ENCODE measurements at regions not wholly inside any gene's neighbourhood (a gene's known extent, or its start where the extent isn't known, plus 50 kb on each side); places are given as distances from the start of the nearest gene placed in this dataset.

- H3K27ac Mint-ChIP-seq (ENCODE audit: unreplicated experiment) = no peak overlapping the region
- H3K27me3 Mint-ChIP-seq (ENCODE audit: unreplicated experiment) = no peaks in the 10 kb centered on the region
- H3K9me3 Mint-ChIP-seq (ENCODE audit: unreplicated experiment) = no peaks in the 10 kb centered on the region
- no peak for DNase-seq (ENCODE audit: low spot score)
- H3K4me1 Mint-ChIP-seq (ENCODE audit: unreplicated experiment) = no peaks in the 10 kb centered on the region
- no peak for TF ChIP-seq CTCF (IDR thresholded peaks at IDR 0.05; ENCODE audit: unreplicated experiment)
- no peaks in the 10 kb centered on the region for H3K36me3 Mint-ChIP-seq (ENCODE audit: low read depth, unreplicated experiment)
- H3K4me3 Mint-ChIP-seq (ENCODE audit: unreplicated experiment) = no peak overlapping the region
These were observed 583.4 kb downstream of the KCNJ3 start for GRCh38 chr2:155281907-155282306.

- no peak for DNase-seq (ENCODE audit: low spot score)
- Mint-ChIP-seq H3K4me1 (ENCODE audit: unreplicated experiment) (no peaks in the 10 kb centered on the region), H3K27ac (ENCODE audit: unreplicated experiment) (no peak overlapping the region), H3K9me3 (ENCODE audit: unreplicated experiment) (no peaks in the 10 kb centered on the region), H3K4me3 (ENCODE audit: unreplicated experiment) (no peak overlapping the region), H3K36me3 (ENCODE audit: low read depth, unreplicated experiment) (no peaks in the 10 kb centered on the region), H3K27me3 (ENCODE audit: unreplicated experiment) (peaks cover 2% of the 10 kb centered on the region)
- TF ChIP-seq CTCF (IDR thresholded peaks at IDR 0.05; ENCODE audit: unreplicated experiment) = no peak
These were observed 574.8 kb downstream of the KCNJ3 start for GRCh38 chr2:155273323-155273722.

DNA sequence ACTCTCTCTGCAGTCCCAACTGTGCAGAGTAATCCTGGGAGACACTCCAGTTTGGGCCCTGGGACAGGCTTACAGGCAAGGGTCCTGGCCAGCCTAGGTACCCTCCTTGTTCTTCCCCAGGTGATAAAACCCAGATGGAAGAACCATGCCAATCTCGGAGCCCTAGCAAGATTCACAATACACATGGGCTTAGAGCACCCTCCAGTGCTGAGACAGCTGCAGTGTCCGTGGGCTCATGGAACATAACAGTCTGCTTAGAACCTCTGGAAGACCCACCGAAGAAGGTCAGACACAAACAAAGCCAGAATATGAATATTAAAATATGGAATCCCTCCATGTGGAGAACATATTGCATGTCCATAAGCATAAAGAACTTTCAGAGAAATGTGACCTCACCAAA, 568.1 kb downstream of the KCNJ3 start:
- Mint-ChIP-seq H3K27me3 (ENCODE audit: unreplicated experiment) (peaks cover 2% of the 10 kb centered on the region), H3K4me1 (ENCODE audit: unreplicated experiment) (no peaks in the 10 kb centered on the region)
- no peak for DNase-seq (ENCODE audit: low spot score)

DNA sequence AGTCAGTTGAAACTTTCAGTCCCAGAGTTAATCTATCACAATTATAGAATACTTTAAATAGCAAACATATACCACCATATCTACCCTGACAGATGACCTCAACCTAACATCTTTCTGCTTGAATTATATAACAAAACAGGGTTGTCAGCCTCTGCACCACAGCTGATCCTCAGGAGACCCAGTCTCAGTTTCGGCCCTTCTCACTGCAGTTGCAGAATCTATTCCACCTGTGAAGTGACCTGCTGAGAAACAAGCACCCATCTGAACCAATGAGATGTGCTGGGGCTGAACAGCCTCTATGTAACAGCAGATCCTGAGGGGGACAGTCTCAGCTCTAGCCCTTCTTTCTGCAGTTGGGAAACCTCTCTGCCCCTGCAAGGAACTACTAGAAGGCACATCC, 567.6 kb downstream of the KCNJ3 start:
- no peak for TF ChIP-seq CTCF (IDR thresholded peaks at IDR 0.05; ENCODE audit: unreplicated experiment)
- Mint-ChIP-seq H3K36me3 (ENCODE audit: low read depth, unreplicated experiment) (no peaks in the 10 kb centered on the region), H3K4me1 (ENCODE audit: unreplicated experiment) (no peaks in the 10 kb centered on the region), H3K27ac (ENCODE audit: unreplicated experiment) (no peak overlapping the region), H3K27me3 (ENCODE audit: unreplicated experiment) (peaks cover 2% of the 10 kb centered on the region), H3K4me3 (ENCODE audit: unreplicated experiment) (no peak overlapping the region), H3K9me3 (ENCODE audit: unreplicated experiment) (no peaks in the 10 kb centered on the region)
- DNase-seq (ENCODE audit: low spot score) = no peak

More for the DNA sequence above, 568.1 kb downstream of the KCNJ3 start:
- Mint-ChIP-seq H3K36me3 (ENCODE audit: low read depth, unreplicated experiment) (no peaks in the 10 kb centered on the region), H3K4me3 (ENCODE audit: unreplicated experiment) (no peak overlapping the region), H3K27ac (ENCODE audit: unreplicated experiment) (no peak overlapping the region), H3K9me3 (ENCODE audit: unreplicated experiment) (no peaks in the 10 kb centered on the region)
- TF ChIP-seq CTCF (IDR thresholded peaks at IDR 0.05; ENCODE audit: unreplicated experiment) = no peak

- no peak for TF ChIP-seq CTCF (IDR thresholded peaks at IDR 0.05; ENCODE audit: unreplicated experiment)
- Mint-ChIP-seq H3K36me3 (ENCODE audit: low read depth, unreplicated experiment) (no peaks in the 10 kb centered on the region), H3K27me3 (ENCODE audit: unreplicated experiment) (no peaks in the 10 kb centered on the region), H3K4me3 (ENCODE audit: unreplicated experiment) (no peak overlapping the region), H3K4me1 (ENCODE audit: unreplicated experiment) (no peaks in the 10 kb centered on the region), H3K9me3 (ENCODE audit: unreplicated experiment) (no peaks in the 10 kb centered on the region), H3K27ac (ENCODE audit: unreplicated experiment) (no peak overlapping the region)
- no peak for DNase-seq (ENCODE audit: low spot score)
These were observed 558.3 kb downstream of the KCNJ3 start for GRCh38 chr2:155256803-155257202.
